ENCODE measurements at regions not wholly inside any gene's neighbourhood (a gene's known extent, or its start where the extent isn't known, plus 50 kb on each side); places are given as distances from the start of the nearest gene placed in this dataset.

GRCh38 chr3:73299184-73299691 is 237.8 kb downstream of the EBLN2 start:
- TF ChIP-seq CTCF (IDR thresholded peaks at IDR 0.05) (no peak), POLR2A (IDR thresholded peaks at IDR 0.05) (no peak)
